K562 (cell line): ENCODE measurements at regions not wholly inside any gene's neighbourhood (a gene's known extent, or its start where the extent isn't known, plus 50 kb on each side); places are given as distances from the start of the nearest gene placed in this dataset.

Source experiments
- ATAC-seq: fragments of 200-7000 bp; cut with Tn5 transposase; 3 replicates; pipeline ENCODE4 v1.9.1; 2020; ENCODE audit warnings: moderate library complexity
- BruUV-seq: library from RNA; stranded (reverse); fragments of 400-500 nt; replicated peaks from 2 replicates; lab custom pipeline; 2021; lab: Mats Ljungman, UMichigan
- CTCF ChIA-PET: fragments of 300-600 bp; formaldehyde crosslinking; extraction: SDS; loops from one replicate; lab custom pipeline; 2021; ENCODE audit warnings: low intra/inter-chr PET ratio; lab: Yijun Ruan, JAX
- POLR2A ChIA-PET: fragments of 300-600, 350-650 bp; sonication (Branson Sonifier 250); formaldehyde crosslinking; extraction: SDS; loops from one replicate; lab custom pipeline; 2021; ENCODE audit warnings: antibody characterized with exemption, inconsistent platforms; lab: Yijun Ruan, JAX
- DNase-seq, 4 experiments: peaks; one replicate each; pipeline versions ENCODE4 v3.0.0 to v3.0.0-alpha.2; 2011 to 2018; ENCODE audit warnings: low spot score in 3 of 4, mixed read lengths in 3 of 4; ENCODE audit errors: extremely low read depth in 1 of 4
- FAIRE-seq: peaks from 2 replicates; lab custom pipeline; 2011; peaks lifted over from hg19 to GRCh38; lab: Jason Lieb, UNC
- H2AFZ ChIP-seq: 2 replicates; pipeline ENCODE4 v1.6.0; 2011; ENCODE audit warnings: low read depth, low read length, control low read depth, inconsistent platforms
- H3K27ac ChIP-seq: fragments of 200-600 bp; 3 replicates; pipeline ENCODE4 v1.8.0; 2011; ENCODE audit warnings: low read depth, mild to moderate bottlenecking, control low read depth, inconsistent platforms, low read length, moderate library complexity, mixed read lengths; ENCODE audit errors: extremely low read depth
- H3K27me3 ChIP-seq, 2 experiments: fragments of 300-600 bp in 1 of 2; 2 replicates in 1 of 2; 3 replicates in 1 of 2; pipeline versions ENCODE4 v1.6.0 to v1.8.0; 2011; ENCODE audit warnings: inconsistent platforms in 2 of 2, low read length in 2 of 2, mild to moderate bottlenecking in 1 of 2, mixed read lengths in 1 of 2, moderate library complexity in 1 of 2; ENCODE audit not compliant: control insufficient read depth in 2 of 2, insufficient read depth in 2 of 2
- H3K36me3 ChIP-seq: fragments of 300-600 bp; 3 replicates; pipeline ENCODE4 v1.8.0; 2011; ENCODE audit warnings: mild to moderate bottlenecking, low read length, inconsistent platforms; ENCODE audit not compliant: control insufficient read depth, insufficient read depth
- H3K4me1 ChIP-seq, 2 experiments: fragments of 200-600 bp in 1 of 2; replicated peaks in 1 of 2; 2 replicates in 1 of 2; 3 replicates in 1 of 2; pipeline versions ENCODE4 v1.5.1 to v1.8.0; 2011; ENCODE audit warnings: inconsistent platforms in 2 of 2, low read length in 2 of 2, mild to moderate bottlenecking in 1 of 2, mixed read lengths in 1 of 2, moderate library complexity in 1 of 2; ENCODE audit not compliant: control insufficient read depth in 2 of 2, insufficient read depth in 2 of 2
- H3K4me2 ChIP-seq: 2 replicates; pipeline ENCODE4 v1.6.1; 2011; ENCODE audit warnings: low read length, control low read depth, inconsistent platforms, mixed read lengths; ENCODE audit not compliant: insufficient read depth
- H3K4me3 ChIP-seq: fragments of 200-600 bp; sonication (generic), shearing (Covaris generic); 2 replicates; pipeline ENCODE4 v1.5.1; 2016; ENCODE audit warnings: control low read depth, inconsistent platforms
- H3K79me2 ChIP-seq: fragments of 200-600 bp; 3 replicates; pipeline ENCODE4 v1.8.0; 2011; ENCODE audit warnings: low read length, inconsistent platforms; ENCODE audit not compliant: control insufficient read depth, insufficient read depth
- H3K9ac ChIP-seq, 2 experiments: 2 replicates each; pipeline versions ENCODE4 v1.6.0 to v1.6.1; 2011; ENCODE audit warnings: low read depth in 2 of 2, low read length in 2 of 2, control low read depth in 1 of 2, inconsistent platforms in 1 of 2, mild to moderate bottlenecking in 1 of 2, mixed read lengths in 1 of 2; ENCODE audit not compliant: insufficient read depth in 1 of 2
- H3K9me1 ChIP-seq: one replicate; pipeline ENCODE4 v1.6.0; 2011; ENCODE audit warnings: inconsistent platforms, mild to moderate bottlenecking, low read length, moderate library complexity; ENCODE audit not compliant: control insufficient read depth, insufficient read depth
- H3K9me3 ChIP-seq: replicated peaks from 2 replicates; pipeline ENCODE4 v1.5.1; 2011; ENCODE audit warnings: low read depth, low read length, inconsistent platforms; ENCODE audit not compliant: control insufficient read depth, insufficient read depth
- H4K20me1 ChIP-seq: replicated peaks from 2 replicates; pipeline ENCODE4 v1.6.1; 2011; ENCODE audit warnings: low read length, inconsistent platforms, mixed read lengths; ENCODE audit not compliant: control insufficient read depth, insufficient read depth
- ETS1 ChIP-seq: conservative IDR thresholded peaks from 2 replicates; pipeline ENCODE4 v1.6.1; 2011; ENCODE audit warnings: low read depth, mild to moderate bottlenecking, low read length; ENCODE audit not compliant: control insufficient read depth
- HEY1 ChIP-seq: fragments of 250-450 bp; sonication (Bioruptor Pico); IDR thresholded peaks from 2 replicates; pipeline ENCODE4 v1.5.0; 2020; ENCODE audit warnings: mild to moderate bottlenecking, moderate library complexity, borderline replicate concordance
- KDM4B ChIP-seq, 2 experiments: fragments of 450-650 bp in 1 of 2; sonication (generic) in 1 of 2; IDR thresholded peaks; 2 replicates each; pipeline ENCODE4 v1.6.1; 2016 to 2017; ENCODE audit warnings: borderline replicate concordance in 2 of 2, antibody characterized with exemption in 1 of 2, low read depth in 1 of 2, mild to moderate bottlenecking in 1 of 2
- MCM2 ChIP-seq: fragments of 450-650 bp; IDR thresholded peaks from 2 replicates; pipeline ENCODE4 v1.6.1; 2017; ENCODE audit warnings: low read depth, mild to moderate bottlenecking
- MYBL2 ChIP-seq, 2 experiments: fragments of 450-650 bp in 1 of 2; sonication (generic) in 1 of 2; formaldehyde crosslinking in 1 of 2; IDR thresholded peaks; 2 replicates each; pipeline versions ENCODE4 v1.6.1 to v1.8.1; 2017 to 2022; ENCODE audit warnings: borderline replicate concordance in 1 of 2, inconsistent platforms in 1 of 2, low read depth in 1 of 2, mild to moderate bottlenecking in 1 of 2, missing genetic modification reagents in 1 of 2, moderate library complexity in 1 of 2
- ZNF280B ChIP-seq: fragments of 250-450 bp; sonication (Bioruptor Pico); IDR thresholded peaks from 2 replicates; pipeline ENCODE4 v1.5.1; 2021; ENCODE audit warnings: mild to moderate bottlenecking
- ZNF644 ChIP-seq: fragments of 200-800 bp; sonication (Bioruptor generic); IDR thresholded peaks from 2 replicates; pipeline ENCODE4 v1.6.1; 2016; ENCODE audit warnings: low read depth, missing genetic modification characterization, missing compliant biosample characterization
- ZNF79 ChIP-seq: fragments of 250-450 bp; sonication (Bioruptor Pico); IDR thresholded peaks from 2 replicates; pipeline ENCODE4 v1.4.0; 2020; ENCODE audit warnings: low read depth, mild to moderate bottlenecking, moderate library complexity
- WGBS: fragments of 100-300 bp; shearing (Covaris generic); methylation state at CpG from one replicate; pipeline ENCODE4 v1.1.6; 2016; ENCODE audit warnings: low coverage, mixed read lengths; ENCODE audit not compliant: insufficient coverage; ENCODE audit errors: missing lambda C conversion rate; 5-methylcytosine and 5-hydroxymethylcytosine counted together
- in situ Hi-C: fragments of 300-500 bp; cut with MboI; formaldehyde crosslinking; loops from 4 replicates; pipeline ENCODE4 v1.15.0; 2018; ENCODE audit warnings: inconsistent platforms, mixed read lengths
- intact Hi-C: fragments of 100-400 bp; cut with micrococcal nuclease; formaldehyde crosslinking; loops from 2 replicates; pipeline ENCODE4 v1.14.2; 2022

DNA sequence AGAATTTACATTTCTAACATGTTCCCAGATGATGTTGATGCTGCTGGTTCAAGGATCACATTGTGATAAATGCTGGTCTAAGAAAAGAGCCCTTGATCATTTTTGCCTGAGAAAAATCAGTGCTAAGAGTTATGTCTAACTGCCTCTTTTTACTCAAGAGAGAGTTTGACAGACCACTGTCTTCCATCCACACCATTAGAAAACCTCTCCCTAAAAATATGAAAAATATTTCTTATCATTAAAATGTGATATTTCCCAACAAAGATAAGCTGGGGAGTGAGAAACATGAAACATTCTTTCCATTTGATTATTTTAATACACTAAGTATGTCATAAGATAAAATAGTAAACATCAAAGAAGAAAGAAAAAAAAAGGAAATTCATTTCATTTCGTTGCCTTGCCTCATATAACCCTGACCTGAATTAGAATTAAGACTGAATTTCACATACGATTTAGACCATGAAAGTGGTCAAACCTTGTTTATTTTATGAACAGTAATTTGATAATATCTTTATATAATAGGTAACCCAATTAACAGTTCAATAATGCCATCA lies 471.8 kb upstream of the ARHGEF26 start:
- 0% methylated on average over 2 of the region's 2 CpGs for WGBS
- Histone ChIP-seq H3K79me2 (no peaks in the 10 kb centered on the region), H3K9me1 (no peaks in the 10 kb centered on the region), H3K4me3 (no peak overlapping the region), H4K20me1 (no peaks in the 10 kb centered on the region), H2AFZ (no peak overlapping the region), H3K27me3 (no peaks in the 10 kb centered on the region), H3K9me3 (no peaks in the 10 kb centered on the region), H3K4me1 (no peaks in the 10 kb centered on the region), H3K4me2 (no peak overlapping the region), H3K27ac (no peak overlapping the region), H3K9ac (no peak overlapping the region), H3K36me3 (no peaks in the 10 kb centered on the region)
- TF ChIP-seq MYBL2 (IDR thresholded peaks at IDR 0.05; ENCODE audit: low read depth) (no peak), MYBL2 (CRISPR knock-in tag; IDR thresholded peaks at IDR 0.05; ENCODE audit: borderline replicate concordance) (no peak), MCM2 (no peak), ZNF280B (CRISPR knock-in tag) (no peak), KDM4B (IDR thresholded peaks at IDR 0.05; ENCODE audit: borderline replicate concordance in 2 of 2, low read depth in 1 of 2) (no peak), ETS1 (no peak), ZNF644 (tag) (no peak), HEY1 (no peak), ZNF79 (CRISPR knock-in tag) (no peak)
- no TSS peak for BruUV-seq
- in situ Hi-C loops (no loop called here), intact Hi-C loops (no loop called here)
- FAIRE-seq (no peak), DNase-seq (no peak), ATAC-seq (no peak)
- POLR2A ChIA-PET, result no interaction called here
- CTCF ChIA-PET, result no interaction called here
